ENCODE measurements at regions not wholly inside any gene's neighbourhood (a gene's known extent, or its start where the extent isn't known, plus 50 kb on each side); places are given as distances from the start of the nearest gene placed in this dataset.

DNA sequence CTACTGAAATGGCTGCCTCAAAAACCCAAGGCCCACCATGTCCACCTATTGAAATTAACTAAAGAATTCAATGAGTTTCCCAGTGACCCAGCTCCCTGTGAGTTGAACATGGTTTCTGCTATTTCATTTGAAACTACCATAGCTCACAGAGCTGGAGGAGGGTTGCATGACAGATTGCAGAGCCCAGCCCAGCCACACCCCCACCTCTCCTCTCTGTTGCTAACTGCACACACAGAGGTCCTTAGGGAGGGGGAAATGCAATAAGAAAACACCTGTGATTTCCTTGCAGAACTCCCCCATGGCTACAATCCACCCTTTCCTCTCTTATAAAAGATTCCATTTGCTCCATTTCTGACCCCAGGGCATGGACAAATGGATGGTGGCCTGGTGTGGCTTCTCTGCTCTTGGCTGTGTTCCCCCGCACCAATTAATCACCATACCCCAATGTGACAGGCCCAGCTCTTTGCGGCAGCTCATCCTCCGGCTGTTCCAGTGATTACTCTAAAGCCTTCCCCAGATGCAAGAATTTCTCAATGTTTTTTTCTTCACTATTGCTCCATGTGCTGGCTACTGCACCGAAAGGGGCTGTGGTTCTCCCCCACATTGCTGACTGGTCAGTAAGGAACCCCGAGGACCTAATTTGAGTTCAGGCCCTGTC lies 208.4 kb upstream of the KBTBD8 start:
- Histone ChIP-seq H4K20me1 (ENCODE audit: control insufficient read depth, insufficient read depth) (no peaks in the 10 kb centered on the region; the same call in 1 of the 2 replicates), H2AFZ (ENCODE audit: control insufficient read depth, low read depth, low read length) (no peak overlapping the region), H3K9ac (ENCODE audit: control insufficient read depth, insufficient read depth, low read length) (no peak overlapping the region), H3K27me3 (replicated peaks in 1 of 2; ENCODE audit: control insufficient read depth in 2 of 2, insufficient read depth in 2 of 2, low read length in 1 of 2) (no peaks in the 10 kb centered on the region; a peak in 1 of 4 replicates), H3K36me3 (ENCODE audit: control insufficient read depth in 2 of 2, insufficient read depth in 2 of 2, low read length in 1 of 2) (no peaks in the 10 kb centered on the region), H3K4me2 (ENCODE audit: control insufficient read depth, insufficient read depth) (no peak overlapping the region), H3K9me3 (replicated peaks; ENCODE audit: control insufficient read depth, insufficient read depth, low read length) (no peaks in the 10 kb centered on the region), H3K4me1 (ENCODE audit: control insufficient read depth, insufficient read depth, low read length) (no peaks in the 10 kb centered on the region), H3K27ac (ENCODE audit: control insufficient read depth, insufficient read depth) (no peak overlapping the region), H3K4me3 (no peak overlapping the region), H3K79me2 (ENCODE audit: control insufficient read depth, insufficient read depth, low read length) (no peaks in the 10 kb centered on the region)
- ChIA-PET RAD21 (ENCODE audit: unreplicated experiment) (interaction anchor here (1.6 kb wide), 1 partner anchor 30 kb away, joined by 3 read pairs; no protein-coding TSS in a partner anchor), SMC1A (ENCODE audit: uncharacterized antibody, unreplicated experiment) (no interaction called here), CTCF (interaction anchor here (0.7 kb wide), 1 partner anchor 32 kb away, joined by 3 read pairs; no protein-coding TSS in a partner anchor), POLR2A (no interaction called here)
- in situ Hi-C loops (cut with MboI): no loop called here
- BruUV-seq (replicated peaks): no TSS peak
- WGBS (ENCODE audit: insufficient coverage, insufficient replicate concordance, low lambda C conversion rate, missing lambda C conversion rate): 51% methylated on average over 5 of the region's 5 CpGs
- no peak for DNase-seq (ENCODE audit: low read depth, low spot score)
- no peak for FAIRE-seq
- ATAC-seq: no peak
- intact Hi-C loops (cut with micrococcal nuclease; ENCODE audit: unreplicated experiment): no loop called here
- TF ChIP-seq DPF2 (IDR thresholded peaks at IDR 0.05) (no peak), NFXL1 (IDR thresholded peaks at IDR 0.05; ENCODE audit: borderline replicate concordance) (no peak), MEF2A (IDR thresholded peaks at IDR 0.05; ENCODE audit: insufficient read depth, low read depth, low read length) (no peak), NBN (IDR thresholded peaks at IDR 0.05) (no peak), PKNOX1 (IDR thresholded peaks at IDR 0.05) (no peak), STAT3 (IDR thresholded peaks at IDR 0.05; ENCODE audit: low read depth, low read length) (no peak)
- TF ChIP-seq, protein P1, sequence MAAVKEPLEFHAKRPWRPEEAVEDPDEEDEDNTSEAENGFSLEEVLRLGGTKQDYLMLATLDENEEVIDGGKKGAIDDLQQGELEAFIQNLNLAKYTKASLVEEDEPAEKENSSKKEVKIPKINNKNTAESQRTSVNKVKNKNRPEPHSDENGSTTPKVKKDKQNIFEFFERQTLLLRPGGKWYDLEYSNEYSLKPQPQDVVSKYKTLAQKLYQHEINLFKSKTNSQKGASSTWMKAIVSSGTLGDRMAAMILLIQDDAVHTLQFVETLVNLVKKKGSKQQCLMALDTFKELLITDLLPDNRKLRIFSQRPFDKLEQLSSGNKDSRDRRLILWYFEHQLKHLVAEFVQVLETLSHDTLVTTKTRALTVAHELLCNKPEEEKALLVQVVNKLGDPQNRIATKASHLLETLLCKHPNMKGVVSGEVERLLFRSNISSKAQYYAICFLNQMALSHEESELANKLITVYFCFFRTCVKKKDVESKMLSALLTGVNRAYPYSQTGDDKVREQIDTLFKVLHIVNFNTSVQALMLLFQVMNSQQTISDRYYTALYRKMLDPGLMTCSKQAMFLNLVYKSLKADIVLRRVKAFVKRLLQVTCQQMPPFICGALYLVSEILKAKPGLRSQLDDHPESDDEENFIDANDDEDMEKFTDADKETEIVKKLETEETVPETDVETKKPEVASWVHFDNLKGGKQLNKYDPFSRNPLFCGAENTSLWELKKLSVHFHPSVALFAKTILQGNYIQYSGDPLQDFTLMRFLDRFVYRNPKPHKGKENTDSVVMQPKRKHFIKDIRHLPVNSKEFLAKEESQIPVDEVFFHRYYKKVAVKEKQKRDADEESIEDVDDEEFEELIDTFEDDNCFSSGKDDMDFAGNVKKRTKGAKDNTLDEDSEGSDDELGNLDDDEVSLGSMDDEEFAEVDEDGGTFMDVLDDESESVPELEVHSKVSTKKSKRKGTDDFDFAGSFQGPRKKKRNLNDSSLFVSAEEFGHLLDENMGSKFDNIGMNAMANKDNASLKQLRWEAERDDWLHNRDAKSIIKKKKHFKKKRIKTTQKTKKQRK (IDR thresholded peaks at IDR 0.05; ENCODE audit: low read depth, low read length): no peak

Measured in GM12878 (cell line).